NCI-H2227 (cell line): ENCODE measurements at regions not wholly inside any gene's neighbourhood (a gene's known extent, or its start where the extent isn't known, plus 50 kb on each side); places are given as distances from the start of the nearest gene placed in this dataset.
"Not testable (repeated sequence)": the region's sequence is repeated elsewhere in the genome, so short reads cannot be mapped to it uniquely, and the experiment has no call there.

Experiments used
- DNase-seq: peaks from one replicate; lab custom pipeline; 2025; ENCODE audit not compliant: unreplicated experiment; lab: John Stamatoyannopoulos, UW

DNA sequence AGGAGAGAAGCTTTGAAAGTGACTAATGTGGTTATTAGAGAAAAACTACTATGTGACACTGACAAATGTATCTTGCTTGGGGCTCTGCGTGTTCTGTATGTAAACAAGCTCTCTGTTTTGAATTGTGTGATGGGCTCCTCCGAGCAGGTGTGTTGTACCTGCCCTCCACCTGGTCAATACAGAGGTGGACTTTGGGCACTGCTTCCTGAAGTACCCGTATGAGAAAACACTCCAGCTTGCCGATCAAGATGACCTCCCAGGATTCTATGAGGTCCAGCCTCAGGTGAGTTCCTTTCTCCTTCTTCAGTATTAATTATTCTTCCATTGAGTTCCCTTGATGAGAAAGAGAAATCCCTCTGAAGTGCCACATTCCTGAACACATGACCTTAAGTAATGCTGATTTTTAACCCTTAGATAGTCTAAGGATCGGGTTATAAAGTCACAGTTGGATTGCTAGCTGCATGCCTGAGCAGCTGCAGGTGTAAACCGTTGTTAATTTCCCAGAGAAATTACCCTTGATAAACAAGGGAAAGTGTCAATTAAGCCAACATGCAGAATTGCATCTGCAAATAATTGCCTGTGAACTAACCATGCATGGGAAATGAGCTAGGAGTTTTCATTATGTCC is 292.0 kb upstream of the NBPF12 start:
- DNase-seq: not testable (repeated sequence)

DNA sequence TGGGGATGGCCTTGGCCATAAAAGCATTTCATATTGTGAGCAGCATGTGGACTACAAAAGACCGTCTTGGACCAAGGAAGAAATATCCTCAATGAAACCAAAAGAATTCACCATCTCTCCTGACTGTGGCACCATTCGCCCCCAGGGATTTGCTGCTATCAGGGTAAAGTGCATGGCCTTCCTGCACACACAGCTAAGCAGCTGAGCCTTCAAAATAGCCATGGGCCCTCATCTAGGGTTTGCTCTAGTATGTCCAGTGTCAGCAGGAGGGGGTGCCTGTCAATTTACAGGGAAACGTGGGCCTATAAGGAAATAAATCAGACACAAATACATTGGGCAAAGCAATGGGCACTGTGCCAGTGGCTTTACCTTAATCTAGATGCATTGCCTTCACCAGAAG is 296.6 kb upstream of the NBPF12 start:
- not testable (repeated sequence) for DNase-seq

DNA sequence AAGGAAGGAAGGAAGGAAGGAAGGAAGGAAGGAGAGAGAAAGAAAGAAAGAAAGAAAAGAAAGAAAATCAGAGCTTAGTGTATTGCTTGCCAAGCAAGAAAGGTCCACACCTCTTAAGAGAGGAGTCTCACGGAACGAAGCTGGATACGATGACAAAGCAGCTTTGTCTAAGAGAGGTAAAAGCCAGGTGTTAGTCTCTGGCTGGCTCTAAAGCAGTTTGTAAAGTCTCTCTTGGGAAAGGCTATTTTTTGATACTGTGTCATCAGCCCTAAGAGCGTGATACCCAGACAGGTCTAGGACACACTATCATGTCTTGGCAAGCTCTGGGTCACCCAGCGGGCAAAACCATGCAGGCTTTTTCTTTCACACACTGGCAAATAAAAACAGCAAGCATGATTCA is 297.5 kb upstream of the NBPF12 start:
- DNase-seq: not testable (repeated sequence)

DNA sequence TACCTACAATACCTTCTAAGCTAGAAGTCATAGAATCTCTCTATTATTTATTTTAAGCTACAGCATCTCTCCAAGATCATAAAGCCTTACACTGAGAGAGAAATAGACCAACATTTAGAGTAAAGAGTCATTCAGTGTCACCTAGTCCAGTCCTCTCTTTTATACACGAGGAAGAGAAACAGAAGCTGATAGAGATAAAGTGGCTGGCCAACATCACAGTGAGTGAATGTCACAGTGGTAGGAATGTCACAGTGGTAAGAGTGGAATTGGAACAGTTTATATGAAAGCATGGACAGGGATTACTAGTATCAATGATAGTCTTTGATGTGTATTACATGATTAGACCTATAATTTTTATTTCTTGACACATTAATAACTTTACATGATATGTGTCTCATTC is 307.8 kb upstream of the NBPF12 start:
- not testable (repeated sequence) for DNase-seq

DNA sequence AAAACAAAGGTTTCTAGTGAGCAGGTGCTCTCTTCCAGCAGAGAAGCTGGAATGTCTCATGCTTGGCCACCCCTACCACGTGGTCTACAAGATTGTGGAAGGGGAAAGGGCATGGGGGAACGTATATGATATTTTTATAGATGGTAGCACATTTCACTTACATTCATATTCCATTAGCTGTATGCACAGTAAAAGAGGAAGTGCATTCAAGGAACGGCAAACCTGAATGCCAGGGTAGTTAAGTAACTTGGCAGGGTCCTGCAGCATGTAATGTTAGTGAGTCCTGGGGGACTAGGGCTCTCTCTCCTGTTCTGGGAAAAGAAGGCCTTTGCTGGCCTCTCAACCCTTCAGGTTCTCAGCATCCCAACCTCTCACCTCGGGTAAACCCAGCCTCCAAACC is 319.5 kb upstream of the NBPF12 start:
- not testable (repeated sequence) for DNase-seq

DNA sequence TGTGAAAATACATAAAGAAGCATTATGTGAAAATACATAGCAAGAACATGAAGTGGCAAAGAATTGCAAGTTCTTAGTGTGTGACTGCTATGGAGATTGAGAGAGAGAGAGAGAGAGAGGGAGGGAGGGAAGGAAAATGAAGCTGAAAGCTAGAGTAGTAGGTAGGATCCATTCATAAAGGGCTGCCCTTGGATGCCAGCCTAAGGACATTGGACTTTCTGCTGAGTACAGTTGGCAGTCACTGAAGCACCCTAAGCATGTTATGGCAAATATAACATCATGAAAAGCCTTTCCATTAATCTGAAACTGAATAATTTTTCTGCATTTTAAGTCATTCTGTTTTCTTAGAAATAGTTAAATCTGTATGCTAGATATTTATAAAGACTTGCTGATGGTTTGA is 333.4 kb upstream of the NBPF12 start:
- not testable (repeated sequence) for DNase-seq

DNA sequence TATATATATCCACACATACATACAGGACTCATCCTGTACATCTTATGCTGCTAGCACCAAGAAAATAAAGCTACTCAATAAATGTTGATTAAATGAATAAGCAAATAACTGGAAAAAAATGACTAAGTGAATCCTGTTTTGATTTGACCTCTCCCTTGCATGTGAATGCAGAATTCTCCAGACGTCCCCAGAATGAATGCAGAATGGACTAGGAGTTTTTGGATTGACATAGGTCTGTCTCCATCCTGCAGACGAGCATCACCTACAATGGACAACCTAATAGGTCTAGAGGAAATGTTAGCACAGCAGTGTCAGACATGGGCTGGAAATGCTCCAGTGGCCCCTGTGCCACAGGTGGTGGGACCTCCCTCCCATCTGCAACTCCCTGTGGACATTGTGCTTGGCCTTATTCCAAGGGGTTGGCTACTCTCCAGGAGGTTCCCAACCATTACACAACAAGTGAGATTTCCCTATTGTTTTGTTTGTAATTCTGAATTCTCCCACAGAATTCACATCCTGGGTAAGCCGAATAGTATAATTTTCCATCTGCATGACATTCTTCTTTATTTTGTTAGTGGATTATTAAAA is 337.3 kb upstream of the NBPF12 start:
- not testable (repeated sequence) for DNase-seq

DNA sequence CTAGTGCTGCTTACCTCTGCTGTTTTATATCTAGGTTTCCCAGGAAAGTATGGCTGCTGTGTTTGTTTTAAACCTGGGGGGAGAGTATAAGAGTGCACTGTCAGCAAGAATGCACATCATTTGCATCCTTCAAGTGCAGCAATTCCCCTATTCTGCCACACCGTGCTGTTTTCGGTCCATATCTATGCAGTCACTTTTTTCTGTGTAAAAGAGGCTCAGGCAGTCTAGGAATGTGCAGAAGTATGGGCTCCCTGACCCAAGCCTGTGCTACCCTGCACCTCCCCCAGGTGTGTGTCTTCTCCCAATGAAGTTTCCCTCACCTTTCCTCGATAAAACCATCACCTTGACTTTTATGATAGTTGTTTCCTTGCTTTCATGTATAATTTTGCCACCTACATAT is 338.2 kb upstream of the NBPF12 start:
- DNase-seq: not testable (repeated sequence)

DNA sequence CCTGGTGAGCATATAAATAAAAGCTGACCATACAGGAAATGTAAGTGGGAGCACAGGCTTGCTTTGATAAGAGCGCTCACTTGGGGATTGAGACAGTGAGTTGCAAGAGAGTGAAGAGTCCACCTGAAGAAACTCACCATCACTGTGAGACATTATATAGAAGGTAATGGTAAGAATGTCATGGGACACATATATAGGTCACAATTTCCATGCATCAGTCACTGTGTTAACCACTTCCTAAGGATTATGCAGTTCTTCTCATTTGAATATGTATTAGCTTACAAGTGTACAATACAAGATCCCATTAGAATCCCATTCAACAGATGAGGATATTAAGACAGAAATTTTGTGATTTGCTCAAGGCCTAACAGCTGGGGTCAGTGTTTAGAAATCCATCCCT is 352.4 kb upstream of the NOTCH2NLA start:
- DNase-seq: not testable (repeated sequence)

DNA sequence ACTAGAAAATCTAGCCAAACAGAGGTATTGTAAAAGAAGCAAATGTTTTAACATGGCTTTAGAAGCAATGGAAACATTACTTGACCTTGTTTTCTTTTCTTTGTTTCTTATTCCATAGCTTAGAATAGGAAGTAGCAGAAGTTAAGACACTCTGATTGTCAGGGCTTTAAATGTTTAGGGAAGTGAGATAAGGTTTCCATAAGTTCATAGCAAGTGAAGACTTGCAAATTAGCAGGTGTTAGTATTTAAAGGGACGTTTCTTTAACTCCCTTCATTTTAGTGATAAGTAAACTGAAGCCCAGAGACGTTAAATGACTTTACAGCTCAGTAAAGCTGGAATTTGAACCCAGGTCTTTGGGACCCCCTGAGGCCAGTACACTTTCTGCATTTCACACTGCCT is 338.7 kb upstream of the NOTCH2NLA start:
- not testable (repeated sequence) for DNase-seq

DNA sequence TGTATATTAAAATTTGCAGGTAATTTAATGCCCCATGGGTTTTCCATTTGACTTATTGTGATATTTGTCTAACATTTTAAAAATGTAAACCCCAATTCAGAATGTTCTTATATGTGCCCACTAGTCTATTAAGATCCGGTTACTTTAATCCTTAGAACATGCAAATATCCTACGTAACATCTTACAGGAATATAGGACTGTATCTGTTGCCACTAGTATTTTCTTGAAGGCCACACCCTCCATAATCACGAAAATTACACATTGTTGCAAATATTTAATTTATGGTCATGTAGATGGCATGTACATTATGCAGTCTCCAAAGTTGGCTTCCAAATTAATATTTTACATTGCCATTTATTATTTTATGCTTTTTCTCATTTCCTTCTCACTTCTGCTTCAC is 329.2 kb upstream of the NOTCH2NLA start:
- DNase-seq: not testable (repeated sequence)

DNA sequence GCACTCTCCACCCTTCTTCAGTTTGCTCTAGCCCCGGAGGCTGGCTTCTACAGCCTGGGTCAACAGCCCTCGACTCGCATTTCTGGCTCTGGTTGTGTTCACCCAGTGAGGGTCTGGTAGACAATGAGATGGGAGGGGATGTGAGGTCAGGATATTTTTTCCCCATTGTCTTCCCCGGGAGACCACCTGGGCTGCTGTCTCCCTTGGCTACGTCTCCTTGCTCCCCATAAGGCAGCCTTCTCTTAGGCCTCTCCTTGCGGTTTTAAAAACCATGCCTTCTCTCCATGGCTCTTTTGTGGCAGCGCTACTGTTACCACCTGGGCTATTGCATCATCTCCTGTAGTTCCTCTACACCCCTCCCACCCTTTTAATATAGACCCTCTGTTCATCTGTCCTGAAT is 327.6 kb upstream of the NOTCH2NLA start:
- DNase-seq: not testable (repeated sequence)

DNA sequence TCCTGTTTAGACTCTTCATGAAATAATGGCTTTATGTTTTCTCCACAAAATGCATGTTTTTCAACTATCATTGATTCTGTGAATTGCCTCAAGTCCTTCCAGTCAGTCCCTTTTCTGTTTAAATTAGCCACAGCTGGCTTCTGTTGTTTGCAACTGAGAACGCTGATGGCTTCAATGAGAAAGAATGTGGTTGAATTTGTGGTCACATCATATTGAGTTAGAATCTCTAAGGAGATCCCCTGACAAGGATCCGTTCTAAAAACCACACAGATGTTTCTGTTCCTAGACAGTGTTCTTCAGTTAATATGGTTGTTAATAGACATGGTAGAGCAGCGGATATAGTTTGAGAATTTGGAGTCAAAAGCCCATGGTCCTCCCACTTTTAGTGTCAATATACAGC is 323.6 kb upstream of the NOTCH2NLA start:
- not testable (repeated sequence) for DNase-seq

DNA sequence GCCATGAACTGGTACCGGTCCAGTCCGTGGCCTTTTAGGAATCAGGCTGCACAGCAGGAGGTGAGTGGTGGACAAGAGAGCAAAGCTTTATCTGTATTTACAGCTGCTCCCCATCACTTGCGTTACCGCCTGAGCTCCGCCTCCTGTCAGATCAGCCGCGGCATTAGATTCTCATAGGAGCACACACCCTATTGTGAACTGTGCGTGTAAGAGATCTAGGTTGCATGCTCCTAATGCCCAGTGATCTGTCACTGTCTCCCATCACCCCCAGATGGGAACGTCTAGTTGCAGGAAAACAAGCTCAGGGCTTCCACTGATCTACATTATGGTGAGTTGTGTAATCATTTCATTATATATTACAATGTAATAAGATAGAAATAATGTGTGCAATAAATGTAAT is 319.9 kb upstream of the NOTCH2NLA start:
- DNase-seq: not testable (repeated sequence)

DNA sequence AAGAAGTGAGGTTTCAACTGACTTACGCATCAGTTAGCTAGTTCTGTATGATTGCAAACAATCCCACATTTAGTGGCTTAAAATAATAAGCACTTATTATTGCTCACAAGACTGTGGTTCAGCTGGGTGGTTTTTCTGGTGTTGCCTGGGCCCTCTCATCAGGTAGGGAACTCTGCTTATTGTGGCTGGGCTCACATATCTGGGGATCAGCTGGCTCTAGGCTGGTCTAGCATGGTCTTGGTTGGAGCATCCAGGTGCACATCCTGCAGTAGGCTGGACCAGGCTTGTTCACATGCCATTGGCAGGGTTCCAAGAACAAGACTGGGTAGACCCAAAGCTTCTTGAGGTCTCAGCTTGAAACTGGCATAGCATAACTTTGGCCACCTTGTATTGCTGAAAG is 317.4 kb upstream of the NOTCH2NLA start:
- DNase-seq: not testable (repeated sequence)

DNA sequence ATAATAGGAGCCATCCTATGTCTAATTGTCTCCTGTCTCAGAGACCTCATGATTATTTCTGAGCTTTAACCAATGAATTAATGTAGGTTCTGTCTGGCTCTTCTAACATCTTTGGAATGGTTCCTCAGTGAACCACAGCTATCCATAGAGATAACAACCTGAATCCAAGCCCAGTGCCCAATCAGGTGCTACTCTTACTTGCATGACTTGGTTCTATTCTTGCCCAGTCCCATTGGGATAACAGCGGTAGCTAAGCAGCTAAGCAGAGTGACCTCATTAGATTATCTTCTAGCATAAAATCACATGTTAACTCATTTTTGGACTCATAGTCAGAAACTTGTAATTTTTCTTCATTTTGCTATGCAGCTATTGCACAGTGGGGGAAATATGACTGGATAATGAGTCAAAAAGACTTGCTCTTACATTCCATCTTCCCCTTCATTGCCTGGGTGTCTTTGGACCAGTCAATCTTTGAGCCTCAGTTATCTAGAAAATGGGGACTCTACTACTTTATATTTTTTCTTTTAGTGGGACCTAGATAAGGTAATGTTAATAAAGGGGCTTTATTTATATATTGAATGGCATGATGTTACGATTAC is 309.1 kb upstream of the NOTCH2NLA start:
- not testable (repeated sequence) for DNase-seq

DNA sequence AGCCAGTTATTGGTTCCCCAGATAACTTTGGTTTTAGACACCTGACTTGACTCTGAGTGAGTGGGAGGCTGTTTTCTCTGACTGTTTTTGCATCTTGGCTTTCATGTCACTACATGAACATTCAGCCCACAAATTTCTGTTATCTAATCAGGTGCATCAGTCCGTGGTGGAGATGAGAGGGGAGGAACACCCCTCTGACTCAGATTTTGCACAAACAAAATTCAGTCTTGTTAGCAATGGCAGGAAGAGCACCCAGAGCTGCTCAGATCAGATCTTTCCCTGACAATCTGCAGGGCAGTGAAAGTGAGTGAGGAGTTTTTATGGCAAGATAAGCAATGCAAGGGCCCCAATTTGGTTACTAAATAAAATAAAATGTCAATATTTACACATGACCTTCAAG is 307.2 kb upstream of the NOTCH2NLA start:
- DNase-seq: not testable (repeated sequence)

DNA sequence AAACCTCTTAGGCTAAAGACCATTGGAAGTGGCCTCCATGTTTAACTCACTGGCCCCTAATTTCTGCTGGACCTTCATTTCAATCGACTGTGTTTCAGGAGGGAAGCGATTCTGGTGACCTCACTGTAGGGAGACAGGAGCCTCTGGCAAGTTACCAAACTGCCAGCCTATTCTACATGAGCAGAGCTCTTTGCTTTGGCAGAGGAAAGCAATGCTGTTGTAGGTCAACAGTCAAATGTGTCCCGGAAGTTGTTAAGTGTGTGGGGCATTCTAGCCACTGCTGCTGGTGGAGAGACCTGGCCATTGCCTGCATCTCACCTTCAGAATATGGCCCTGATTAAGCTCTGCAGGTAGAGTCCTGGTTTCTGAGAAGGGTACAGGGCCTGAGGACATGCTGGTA is 306.8 kb upstream of the NOTCH2NLA start:
- not testable (repeated sequence) for DNase-seq

DNA sequence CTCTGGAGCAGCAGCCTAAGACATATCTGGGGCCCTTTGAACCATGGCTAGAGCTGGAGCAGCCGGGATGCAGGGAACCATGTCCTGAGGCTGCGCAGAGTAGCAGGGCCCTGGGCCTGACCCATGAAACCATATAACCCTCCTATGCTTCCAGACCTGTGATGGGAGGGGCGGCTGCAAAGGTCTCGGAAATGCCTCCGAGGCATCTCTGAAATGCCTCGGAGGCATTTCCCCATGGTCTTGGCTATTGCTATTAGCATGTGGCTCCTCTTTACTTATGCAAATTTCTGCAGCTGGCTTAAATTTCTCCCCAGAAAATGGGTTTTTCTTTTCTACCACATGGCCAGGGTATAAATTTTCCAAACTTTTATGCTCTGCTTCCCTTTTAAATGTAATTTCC is 302.1 kb upstream of the NOTCH2NLA start:
- not testable (repeated sequence) for DNase-seq

DNA sequence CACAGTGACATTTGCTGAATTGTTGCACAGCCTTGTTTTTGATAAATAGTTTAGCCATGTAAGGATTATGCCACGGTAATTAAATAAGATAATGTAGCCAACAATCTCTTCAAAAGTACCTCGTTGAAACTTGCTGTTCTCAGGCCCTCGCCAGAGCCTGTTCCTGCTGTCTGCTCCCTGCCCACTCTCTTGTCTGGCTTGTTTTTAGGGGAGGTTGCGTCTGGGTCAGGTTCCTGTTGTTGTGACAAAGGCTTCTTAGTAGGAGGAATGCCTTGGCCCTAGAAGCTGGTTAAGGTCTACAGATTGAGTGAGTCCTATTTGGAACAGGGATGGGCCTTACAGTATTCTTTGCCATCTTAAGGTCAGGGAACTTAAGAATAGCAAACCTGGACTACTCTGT is 294.0 kb upstream of the NOTCH2NLA start:
- not testable (repeated sequence) for DNase-seq

DNA sequence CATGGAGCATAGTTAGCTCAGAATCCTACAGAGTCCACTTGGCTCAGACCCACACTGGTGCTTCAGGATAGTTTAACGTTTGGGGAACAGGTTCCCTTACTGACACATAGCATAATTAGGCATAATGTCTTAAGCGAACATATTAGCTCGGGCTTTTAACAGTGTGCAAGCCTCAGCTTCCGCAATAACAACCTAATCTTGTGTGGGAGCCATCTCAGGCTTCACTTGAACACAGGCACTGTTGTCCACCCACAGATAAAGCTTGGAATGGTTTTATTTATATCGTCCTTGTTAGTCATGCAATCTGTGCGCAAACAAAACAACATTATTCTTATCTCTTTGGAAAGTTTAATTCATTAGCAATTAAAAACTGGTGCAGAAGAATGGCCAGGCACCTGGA is 293.5 kb upstream of the NOTCH2NLA start:
- not testable (repeated sequence) for DNase-seq

DNA sequence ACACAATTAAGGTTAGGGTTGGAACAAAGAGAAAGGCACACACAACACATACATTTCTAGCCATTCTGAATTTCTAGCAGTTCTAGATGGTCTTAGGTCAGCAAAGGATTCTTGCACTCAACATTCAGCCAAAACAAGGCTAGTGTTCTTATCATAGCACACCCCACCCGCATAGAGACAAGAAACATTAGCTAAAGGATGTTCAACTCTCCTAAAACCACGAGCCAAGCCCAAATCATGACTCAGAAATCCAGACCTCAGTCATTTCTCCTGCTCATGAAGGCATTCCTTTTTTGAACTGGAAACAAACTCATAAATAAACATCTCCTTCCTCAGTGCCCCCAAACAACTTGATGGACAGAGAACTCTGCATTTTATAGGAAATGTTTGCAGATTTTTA is 293.0 kb upstream of the NOTCH2NLA start:
- not testable (repeated sequence) for DNase-seq
